NCI-H460 (cell line): ENCODE measurements at regions not wholly inside any gene's neighbourhood (a gene's known extent, or its start where the extent isn't known, plus 50 kb on each side); places are given as distances from the start of the nearest gene placed in this dataset.
"Not testable (repeated sequence)": the region's sequence is repeated elsewhere in the genome, so short reads cannot be mapped to it uniquely, and the experiment has no call there.

Experiments
- DNase-seq: peaks from one replicate; pipeline ENCODE4 v3.0.0-alpha.2; 2016; ENCODE audit warnings: low read depth; ENCODE audit errors: extremely low read depth

DNA sequence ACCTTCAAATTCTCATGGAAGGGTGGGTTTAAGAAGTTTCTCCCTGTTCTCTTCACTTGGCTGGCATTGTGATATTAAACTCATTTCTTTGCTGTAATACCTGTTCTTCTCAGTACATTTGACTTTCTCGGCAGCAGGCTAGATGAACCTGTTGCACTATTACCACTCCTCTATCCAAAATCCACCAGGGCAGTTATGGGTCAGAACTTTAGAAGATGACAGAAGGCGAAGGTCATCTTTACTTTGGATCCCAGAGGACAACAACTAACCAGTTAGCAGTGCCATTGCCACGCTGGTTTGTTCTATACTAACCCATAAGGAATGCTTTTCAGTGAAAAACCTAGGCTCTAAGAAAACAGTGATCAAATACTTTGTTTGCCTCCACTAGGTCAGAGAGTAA, 901.0 kb downstream of the TSN start:
- DNase-seq, result no peak

DNA sequence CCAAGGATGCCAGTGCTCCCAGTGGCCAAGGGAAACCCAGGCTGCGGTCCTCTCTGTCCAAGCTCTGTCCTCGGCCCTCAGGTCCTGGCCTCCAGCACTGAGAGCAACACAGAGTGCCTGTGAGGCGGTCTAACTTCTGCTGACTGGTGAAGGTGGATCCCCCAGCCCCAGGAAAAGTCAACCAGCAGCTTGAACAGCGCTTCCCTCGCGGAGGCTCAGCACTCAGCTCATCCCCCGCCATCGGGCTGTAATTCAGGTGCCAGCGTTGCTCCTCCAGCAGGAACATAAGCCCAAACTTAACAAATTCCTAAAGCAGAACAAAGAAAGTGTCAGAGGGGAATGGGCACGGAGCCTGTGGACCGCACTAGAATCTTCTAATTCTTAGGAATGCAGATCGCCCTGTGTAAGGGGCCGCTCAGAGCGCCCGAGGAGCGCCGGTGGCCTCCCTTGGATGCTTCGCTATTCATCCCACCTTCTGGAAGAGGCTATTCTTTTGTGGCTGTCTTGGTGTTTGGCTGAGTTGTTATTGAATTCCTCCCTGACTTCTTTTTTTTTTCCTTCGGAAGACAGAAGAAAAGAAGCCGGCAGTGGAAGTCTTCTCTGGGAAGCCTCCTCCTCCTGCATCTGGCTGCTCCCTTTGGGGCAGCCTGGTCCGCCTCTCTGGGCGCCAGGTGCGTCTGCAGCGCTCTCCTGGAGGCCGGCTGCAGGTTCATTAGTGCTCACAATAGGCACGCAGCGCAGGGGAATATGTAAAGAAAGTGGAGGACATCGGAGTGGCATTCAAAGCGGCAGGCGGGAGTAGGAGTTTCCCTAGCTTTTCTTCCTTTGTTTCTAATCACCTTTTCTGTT, 905.6 kb downstream of the TSN start:
- DNase-seq, result no peak

GRCh38 chr2:122663620-122664019, 908.2 kb downstream of the TSN start:
- no peak for DNase-seq

DNA sequence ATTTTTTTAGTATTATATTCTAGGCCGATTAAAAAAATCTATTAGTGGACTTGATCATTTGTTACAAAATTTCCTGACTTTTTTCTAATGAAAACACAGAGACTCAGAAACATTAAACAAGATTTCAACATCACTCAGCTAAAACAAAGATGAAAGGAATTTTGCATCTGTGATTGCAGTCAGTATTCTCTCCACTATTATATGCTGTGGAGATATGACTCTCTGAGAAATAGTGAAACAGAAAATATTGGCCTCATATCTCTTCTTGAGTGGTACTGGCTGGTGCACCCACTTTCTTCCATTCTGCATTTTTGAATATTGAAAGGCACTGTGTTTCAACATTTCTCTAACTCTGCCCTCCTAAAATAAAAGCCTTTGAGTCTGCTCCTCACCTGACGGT, 914.2 kb downstream of the TSN start:
- no peak for DNase-seq

- DNase-seq, result no peak
These were observed 915.4 kb downstream of the TSN start for GRCh38 chr2:122670897-122671296.

DNA sequence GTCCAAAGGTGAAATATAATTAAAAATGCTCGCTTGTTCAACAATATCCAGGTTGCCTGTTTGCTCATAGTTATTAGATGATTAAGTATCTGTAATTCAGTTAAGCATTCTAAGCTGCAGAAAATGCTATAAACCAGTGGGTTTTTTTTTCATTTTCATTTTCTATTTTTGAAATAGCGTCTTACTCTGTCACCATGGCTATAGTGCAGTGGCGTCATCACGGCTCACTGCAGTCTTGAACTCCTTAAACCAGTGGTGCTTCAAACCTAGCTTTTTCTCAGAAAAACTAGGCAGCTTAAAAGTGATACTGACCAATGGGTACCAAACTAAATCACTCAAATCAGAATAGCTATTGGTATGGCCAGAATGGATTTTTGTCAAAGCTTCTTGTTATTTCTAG, 925.2 kb downstream of the TSN start:
- DNase-seq, result no peak

DNA sequence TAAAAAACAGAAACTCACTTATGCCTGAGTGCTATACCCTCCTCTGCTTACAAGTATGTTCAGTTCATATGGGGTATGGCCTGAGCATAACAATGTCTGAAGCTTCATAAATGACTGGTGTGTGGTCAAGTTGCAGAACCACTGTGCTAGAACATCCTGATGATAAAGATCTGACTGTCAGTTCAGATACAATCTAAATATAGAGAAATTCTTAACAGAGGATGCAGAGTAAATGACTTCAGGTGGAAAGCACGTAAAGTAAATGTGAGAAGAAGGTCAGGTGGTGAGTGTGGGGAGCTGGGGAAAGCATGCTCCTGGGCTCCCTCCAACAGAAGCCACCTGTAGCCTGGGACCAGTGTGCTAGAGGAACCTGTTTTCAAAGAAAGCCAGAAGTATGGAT, 926.2 kb downstream of the TSN start:
- no peak for DNase-seq

DNA sequence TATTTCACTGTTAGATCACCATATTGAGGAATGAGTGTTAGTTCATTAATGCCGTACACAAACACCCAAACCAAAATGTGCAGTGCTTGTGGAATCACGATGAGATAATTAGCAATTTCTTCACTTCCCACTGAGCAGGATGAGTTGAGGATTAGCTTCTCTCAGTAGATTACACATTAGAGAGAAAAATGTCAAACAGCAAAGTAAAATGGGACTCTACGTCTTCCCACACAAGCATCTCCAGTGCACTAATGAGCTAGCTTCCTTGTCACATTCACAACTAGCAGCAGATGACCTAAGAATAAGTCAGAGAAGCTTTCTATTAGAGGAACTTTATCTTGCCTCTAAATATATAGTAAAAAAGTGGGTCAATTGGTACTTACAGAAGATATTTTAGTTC, 926.9 kb downstream of the TSN start:
- no peak for DNase-seq

DNA sequence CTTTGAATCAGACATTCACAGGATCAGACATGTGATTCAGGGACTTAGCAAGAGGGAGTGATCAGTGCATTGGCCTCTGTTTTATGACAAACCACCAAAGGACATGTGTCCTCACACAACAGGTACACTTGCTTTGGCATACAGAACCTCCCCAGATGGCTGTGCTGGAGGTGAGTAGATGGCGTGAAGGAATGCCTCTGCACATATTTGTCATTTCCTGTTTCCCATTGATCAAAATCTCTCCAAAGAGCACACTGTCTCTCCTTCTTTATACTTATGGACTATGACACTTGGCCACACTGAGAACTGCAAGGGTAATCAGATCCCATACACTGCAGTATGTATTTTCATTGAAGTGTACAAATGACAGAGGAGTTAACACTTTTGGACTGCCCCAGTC, 927.6 kb downstream of the TSN start:
- DNase-seq, result no peak

DNA sequence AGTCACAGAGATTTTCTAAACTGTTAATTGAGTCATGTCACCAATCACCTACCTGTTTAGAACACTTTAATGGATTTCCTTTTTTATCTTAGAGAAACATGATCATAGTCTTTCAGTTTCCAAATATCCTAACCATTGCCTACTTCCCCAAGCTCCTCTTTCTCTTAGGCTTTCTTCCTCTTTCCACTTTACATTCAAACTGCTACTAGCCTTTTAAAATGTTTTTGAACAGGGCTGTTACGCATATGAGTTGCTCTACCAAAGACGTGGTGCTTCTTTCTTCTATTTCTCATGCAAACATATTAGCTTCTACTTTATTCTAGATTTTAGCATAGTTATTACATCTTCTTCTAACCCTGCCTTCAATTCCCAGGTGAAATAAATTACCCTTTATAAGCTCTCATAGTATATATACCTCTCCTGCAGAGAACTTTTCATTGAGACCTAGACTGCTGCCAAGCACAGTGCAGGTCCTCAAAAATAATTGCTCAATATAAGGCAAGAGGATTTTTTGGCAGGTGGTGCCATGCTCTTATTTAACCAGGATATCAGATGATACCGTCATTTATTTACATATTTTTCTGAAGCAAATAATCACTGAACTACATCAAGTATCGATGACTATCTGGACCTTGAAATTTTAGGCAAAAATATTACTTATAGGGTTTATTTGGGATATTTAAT, 937.1 kb downstream of the TSN start:
- DNase-seq, result no peak

DNA sequence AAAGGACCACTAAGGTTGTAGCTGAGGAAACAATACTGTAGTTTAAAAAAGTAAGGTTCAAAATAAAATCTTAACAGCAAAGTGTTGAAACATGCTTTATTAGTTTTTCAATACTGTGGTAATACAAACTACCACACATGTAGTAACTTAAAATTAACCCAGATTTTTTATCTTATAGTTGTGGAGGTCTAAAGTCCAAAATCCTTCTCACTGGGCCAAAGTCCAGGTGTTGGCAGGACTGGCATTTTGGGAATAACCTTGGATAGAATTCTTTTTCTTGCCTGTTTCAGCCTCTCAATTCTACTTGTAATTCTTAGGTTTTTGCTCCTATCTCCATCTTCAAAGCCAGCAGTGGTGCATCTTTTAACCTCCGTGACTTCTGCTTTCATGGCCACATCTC, 942.0 kb downstream of the TSN start:
- no peak for DNase-seq

- no peak for DNase-seq
These were observed 948.2 kb downstream of the TSN start for GRCh38 chr2:122703676-122704075.

GRCh38 chr2:122704109-122704563, 948.7 kb downstream of the TSN start:
- DNase-seq, result no peak

- DNase-seq, result no peak
These were observed 950.3 kb downstream of the TSN start for GRCh38 chr2:122705746-122706145.

- DNase-seq, result no peak
These were observed 951.3 kb downstream of the TSN start for GRCh38 chr2:122706757-122707223.

DNA sequence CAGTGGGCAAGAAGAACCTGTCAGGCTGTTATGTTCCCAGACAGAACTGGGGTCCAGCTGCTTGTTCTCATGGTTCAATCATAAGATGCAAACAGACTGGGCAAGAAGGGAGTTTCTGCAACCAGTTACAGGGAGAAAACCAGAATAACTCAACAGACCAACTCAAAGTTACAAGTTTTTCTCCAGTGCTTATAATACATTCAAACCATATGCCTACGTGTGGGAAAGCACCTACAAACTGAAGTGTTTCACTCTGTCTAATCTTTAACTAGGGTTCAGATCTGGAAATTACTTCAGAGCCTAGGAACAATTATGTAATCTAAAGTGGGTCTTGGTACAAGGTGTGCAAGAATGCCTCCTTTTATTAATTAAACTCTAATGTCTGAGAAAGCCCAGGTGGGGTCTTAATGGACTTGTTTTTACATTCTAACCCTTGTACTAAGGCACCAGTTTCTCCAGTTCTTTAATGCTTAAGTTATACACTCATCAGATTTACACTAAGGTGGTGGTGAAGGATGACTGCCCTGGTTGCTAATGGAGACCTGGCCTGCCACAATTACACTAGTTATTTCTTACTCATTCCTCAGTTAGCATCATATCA, 951.9 kb downstream of the TSN start:
- no peak for DNase-seq

DNA sequence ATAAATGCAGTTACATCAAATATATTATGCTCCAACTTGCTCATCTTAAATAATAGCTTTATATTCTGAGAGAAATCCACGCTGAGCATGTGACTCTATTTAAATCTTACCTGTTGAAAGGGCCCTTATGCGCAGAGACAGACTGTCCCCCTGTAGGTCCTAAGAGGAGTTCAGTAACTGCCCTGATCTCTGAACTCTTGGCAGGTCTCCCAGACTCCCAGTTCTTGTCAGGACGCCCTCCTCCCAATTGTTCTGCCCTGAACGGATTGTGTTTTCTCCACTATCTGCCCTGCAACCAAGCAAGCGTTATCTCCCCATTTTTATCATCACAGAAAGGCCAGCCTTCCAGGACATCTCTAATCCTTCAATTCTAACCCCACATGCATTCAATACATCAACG, 954.6 kb downstream of the TSN start:
- no peak for DNase-seq

GRCh38 chr2:122713800-122714199, 958.3 kb downstream of the TSN start:
- DNase-seq, result no peak

DNA sequence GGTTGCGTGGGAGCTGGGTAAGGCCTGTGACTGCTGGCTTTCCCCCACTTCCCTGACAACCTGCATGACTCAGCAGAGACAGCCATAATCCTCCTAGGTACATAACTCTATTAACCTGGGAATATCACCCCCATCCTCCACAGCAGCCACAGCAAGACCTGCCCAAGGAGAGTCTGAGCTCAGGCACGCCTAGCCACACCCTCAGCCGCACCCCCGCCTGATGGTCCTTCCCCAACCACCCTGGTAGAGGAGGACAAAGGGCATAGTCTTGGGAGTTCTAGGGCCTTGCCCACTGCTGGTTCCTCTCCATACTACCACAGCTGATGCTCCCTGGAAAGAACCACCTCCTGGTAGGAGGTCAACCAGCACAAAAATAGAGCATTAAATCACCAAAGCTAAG, 965.4 kb downstream of the TSN start:
- DNase-seq, result not testable (repeated sequence)

GRCh38 chr2:122734766-122735424, 979.4 kb downstream of the TSN start:
- no peak for DNase-seq

DNA sequence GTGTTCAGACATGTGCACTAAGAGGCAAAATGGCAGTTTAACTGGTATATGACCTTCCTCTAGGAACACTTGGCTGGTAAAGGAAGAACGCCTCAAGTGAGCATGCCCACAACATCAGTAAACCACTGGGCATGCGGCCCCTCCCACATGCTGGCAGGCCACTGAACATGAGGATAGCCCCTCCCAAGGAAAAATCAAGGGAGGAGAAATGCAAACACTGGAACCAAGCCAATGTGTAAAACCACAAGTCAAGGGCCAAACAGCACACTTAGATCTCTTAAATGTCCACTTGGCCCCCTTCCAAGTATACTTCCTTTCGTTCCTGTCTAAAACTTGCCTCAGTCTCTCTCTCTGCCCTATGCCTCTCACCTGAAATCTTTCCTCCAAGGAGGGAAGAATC, 980.8 kb downstream of the TSN start:
- no peak for DNase-seq
